DMS153 treated with DMSO at 0.1 percent for 48 hours (cell line): ENCODE measurements at regions not wholly inside any gene's neighbourhood (a gene's known extent, or its start where the extent isn't known, plus 50 kb on each side); places are given as distances from the start of the nearest gene placed in this dataset.

Source experiments
- DNase-seq: peaks from one replicate; lab custom pipeline; 2025; ENCODE audit not compliant: unreplicated experiment; lab: John Stamatoyannopoulos, UW

DNA sequence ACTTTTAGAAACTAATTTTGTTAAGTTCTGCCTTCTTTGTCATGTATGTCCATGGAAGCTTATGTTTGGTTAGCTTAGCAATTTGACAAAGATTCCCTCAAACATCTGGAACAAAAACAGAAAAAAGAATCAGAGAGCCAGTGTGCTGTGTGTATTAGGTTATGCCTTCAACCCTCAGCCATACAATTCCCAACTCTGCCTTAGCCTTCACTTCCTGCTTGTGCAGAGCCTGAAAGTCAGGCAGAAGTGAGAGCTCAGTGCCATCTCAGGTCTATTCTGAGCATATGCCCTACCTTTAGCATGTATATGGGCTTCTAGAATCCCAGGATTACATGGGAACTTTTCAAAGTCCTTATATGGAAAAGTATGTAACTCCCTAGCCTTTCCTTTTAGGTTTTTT, 58.2 kb upstream of the STOX2 start:
- no peak for DNase-seq

DNA sequence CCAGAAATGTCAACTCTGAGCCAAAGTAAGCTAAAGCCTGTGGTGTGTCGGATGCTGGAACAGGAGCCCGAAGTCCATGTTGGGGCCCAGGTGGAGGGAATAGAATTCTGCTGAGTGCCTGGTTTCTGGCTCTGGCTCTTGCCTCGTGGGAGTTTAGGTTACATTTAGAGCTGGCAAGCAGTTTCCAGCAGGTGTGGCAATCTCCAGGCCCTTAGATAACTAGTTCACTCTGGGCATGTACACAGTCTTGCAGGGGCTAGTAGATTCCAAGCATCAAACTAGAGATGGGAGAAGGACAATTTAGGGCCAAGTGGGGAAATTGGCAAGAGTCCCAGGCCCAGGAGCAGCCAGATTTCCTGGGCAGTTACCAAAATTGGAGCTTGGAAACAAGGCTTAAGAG, 56.3 kb upstream of the STOX2 start:
- no peak for DNase-seq

DNA sequence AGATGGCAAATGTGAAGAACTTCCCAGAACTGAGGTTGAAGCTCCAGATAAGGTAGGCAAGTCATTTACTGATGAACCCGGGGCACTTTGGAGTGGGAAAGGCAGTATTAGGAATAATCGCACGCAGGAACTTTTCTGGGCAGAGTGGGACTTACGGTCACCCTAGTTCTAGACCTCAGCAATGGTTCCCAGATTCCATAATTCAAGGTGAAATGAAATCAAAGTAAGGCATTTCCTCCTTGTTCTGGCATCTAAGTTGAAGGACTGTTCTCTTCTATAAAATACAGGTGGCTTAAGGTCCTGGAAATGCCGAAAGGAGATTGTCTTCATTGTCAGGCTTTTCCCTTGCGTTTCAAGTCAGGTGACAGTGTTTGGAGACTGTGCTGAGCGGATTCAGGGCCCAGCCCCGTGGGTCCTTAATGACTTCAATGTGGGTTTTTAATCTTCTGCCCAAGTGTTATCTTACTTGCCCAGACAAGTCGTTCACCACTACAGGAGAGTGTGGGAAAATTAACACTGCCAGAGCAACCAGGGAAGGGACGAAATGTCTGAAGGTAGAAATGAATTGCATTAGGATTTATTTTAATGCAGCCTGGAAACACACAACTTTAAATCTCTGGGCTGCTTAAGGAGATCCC, 52.1 kb upstream of the STOX2 start:
- DNase-seq: no peak

DNA sequence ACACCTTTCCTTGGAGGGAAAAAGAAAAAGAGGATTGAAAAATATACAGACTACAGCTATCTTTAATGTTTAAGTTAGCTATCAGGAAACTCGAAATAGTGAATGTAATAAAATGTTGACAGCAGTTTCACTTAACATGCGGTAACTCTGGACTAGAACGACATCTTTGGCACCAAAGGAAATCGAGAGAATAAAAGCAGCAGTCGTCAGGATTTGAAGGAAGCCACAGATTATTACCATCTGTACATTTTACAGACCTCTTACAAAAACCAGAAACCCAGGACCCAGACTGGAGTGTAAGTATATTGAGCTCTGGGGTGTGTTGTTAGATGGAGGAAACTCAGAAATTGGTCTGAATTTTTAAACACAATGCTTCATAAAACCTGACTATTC, 51.6 kb upstream of the STOX2 start:
- DNase-seq: no peak
